Stomach (tissue), 8 donors: ENCODE measurements at regions not wholly inside any gene's neighbourhood (a gene's known extent, or its start where the extent isn't known, plus 50 kb on each side); places are given as distances from the start of the nearest gene placed in this dataset.

Experiments
- DNase-seq, 2 donors: peaks; one replicate each; pipeline versions ENCODE4 v3.0.0 to v3.0.0-alpha.2; 2013 to 2019
- H3K27ac ChIP-seq, 5 donors: fragments of 200-600 bp in 4 of 5; sonication (generic) in 4 of 5; one replicate each; pipeline ENCODE4 v1.5.1; 2013 to 2019; ENCODE audit warnings: mild to moderate bottlenecking in 1 of 5, moderate library complexity in 1 of 5
- H3K27me3 ChIP-seq, 3 donors: fragments of 200-600 bp; sonication (generic); one replicate each; pipeline ENCODE4 v1.5.1; 2017 to 2019; ENCODE audit warnings: mixed run types in 1 of 3
- H3K36me3 ChIP-seq, 4 donors: fragments of 200-600 bp; sonication (generic); 1 replicate in 3 of 4; 2 replicates in 1 of 4; pipeline ENCODE4 v1.5.1; 2016 to 2019
- H3K4me1 ChIP-seq, 4 donors: fragments of 200-600 bp; sonication (generic); one replicate each; pipeline ENCODE4 v1.5.1; 2016 to 2019
- H3K4me3 ChIP-seq, 4 donors: fragments of 200-600 bp; sonication (generic) in 3 of 4; one replicate each; pipeline ENCODE4 v1.5.1; 2016 to 2019; ENCODE audit warnings: mild to moderate bottlenecking in 1 of 4
- H3K9me3 ChIP-seq, 4 donors: fragments of 200-600 bp; sonication (generic); one replicate each; pipeline ENCODE4 v1.5.1; 2016 to 2019
- CTCF ChIP-seq, 7 experiments: fragments of 450-650 bp in 4 of 7; fragments of 200-600 bp in 3 of 7; sonication (generic) in 3 of 7; IDR thresholded peaks; one replicate each; pipeline ENCODE4 v1.5.1; 2016 to 2019; ENCODE audit warnings: antibody characterized with exemption in 7 of 7, control low read depth in 2 of 7, mild to moderate bottlenecking in 1 of 7
- EP300 ChIP-seq: sonication (generic); formaldehyde crosslinking; IDR thresholded peaks from one replicate; pipeline ENCODE4 v1.6.1; 2017; ENCODE audit warnings: antibody characterized with exemption
- POLR2A ChIP-seq, 4 donors: fragments of 450-650 bp; IDR thresholded peaks; one replicate each; pipeline ENCODE4 v1.6.1; 2016; ENCODE audit warnings: antibody characterized with exemption in 4 of 4, control low read depth in 2 of 4, mild to moderate bottlenecking in 1 of 4, moderate library complexity in 1 of 4
- POLR2AphosphoS5 ChIP-seq, 3 donors: sonication (generic); formaldehyde crosslinking; IDR thresholded peaks; one replicate each; pipeline ENCODE4 v1.6.1; 2016; ENCODE audit warnings: antibody characterized with exemption in 3 of 3
- WGBS, 5 donors: extraction: QIAGEN DNeasy Blood & Tissue Kit in 3 of 5; methylation state at CpG; one replicate each; pipeline versions ENCODE4 v1.1.5 to v1.1.7; 2013 to 2018; 5-methylcytosine and 5-hydroxymethylcytosine counted together
- intact Hi-C: fragments of 100-400 bp; cut with DNase I; formaldehyde crosslinking; loops from one replicate; pipeline ENCODE4 v1.15.1; 2023; ENCODE audit warnings: low total_unique reads
- donor health status: healthy with polysubstance abuse.
- donor health status: Bipolar disorder and iron deficiency.
- donor health status: healthy.

DNA sequence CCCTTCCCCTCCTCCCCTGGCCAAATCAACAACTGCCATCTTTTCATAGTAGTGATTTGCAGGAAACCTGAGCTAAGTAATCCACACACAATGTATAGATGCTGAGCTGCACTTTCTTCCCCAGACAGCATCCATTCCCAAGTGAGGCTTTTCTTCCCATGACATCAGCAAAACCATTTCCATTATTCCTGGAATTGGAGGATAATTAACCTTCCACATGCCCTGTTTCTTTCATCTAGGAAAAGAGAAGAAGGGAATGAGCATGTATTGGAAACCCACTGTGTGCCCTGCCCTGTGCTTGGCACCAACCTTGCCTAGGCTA is 268.0 kb downstream of the ZSWIM6 start:
- DNase-seq = no peak
- Histone ChIP-seq H3K9me3 (no peaks in the 10 kb centered on the region), H3K4me3 (no peak overlapping the region), H3K27me3 (no peaks in the 10 kb centered on the region), H3K36me3 (no peaks in the 10 kb centered on the region), H3K4me1 (peaks cover 0 to 28% (median 15%) of the 10 kb centered on the region in 4 donors), H3K27ac (no peak overlapping the region)
- TF ChIP-seq POLR2A (IDR thresholded peaks at IDR 0.05) = no peak
- no peak for TF ChIP-seq EP300
- no peak for TF ChIP-seq POLR2AphosphoS5 (IDR thresholded peaks at IDR 0.05)
- TF ChIP-seq CTCF (IDR thresholded peaks at IDR 0.05) = no peak
- intact Hi-C loops = no loop called here

GRCh38 chr5:61600945-61601511 is 269.0 kb downstream of the ZSWIM6 start:
- DNase-seq = peak in 1 of 2 donors; percentile 47
- intact Hi-C loops = no loop called here
- peaks cover 0 to 28% (median 15%) of the 10 kb centered on the region in 4 donors for H3K4me1 ChIP-seq
- H3K27ac ChIP-seq = no peak overlapping the region
- H3K4me3 ChIP-seq = no peak overlapping the region
- TF ChIP-seq POLR2A (IDR thresholded peaks at IDR 0.05) (no peak), EP300 (no peak), POLR2AphosphoS5 (IDR thresholded peaks at IDR 0.05) (no peak), CTCF (IDR thresholded peaks at IDR 0.05) (no peak)
- H3K36me3 ChIP-seq = no peaks in the 10 kb centered on the region
- WGBS, 5 donors = 81 to 88% (median 87%) methylated on average over 5 of the region's 5 CpGs
- no peaks in the 10 kb centered on the region for H3K9me3 ChIP-seq
- no peaks in the 10 kb centered on the region for H3K27me3 ChIP-seq

GRCh38 chr5:61603211-61603908 is 271.3 kb downstream of the ZSWIM6 start:
- no peaks in the 10 kb centered on the region for H3K9me3 ChIP-seq
- no peaks in the 10 kb centered on the region for H3K27me3 ChIP-seq
- DNase-seq = peak in 1 of 2 donors; percentile 59
- H3K27ac ChIP-seq = no peak overlapping the region
- no peaks in the 10 kb centered on the region for H3K36me3 ChIP-seq
- intact Hi-C loops = no loop called here
- WGBS, 5 donors = 50 to 64% (median 59%) methylated on average over 6 of the region's 6 CpGs
- peaks cover 0 to 28% (median 15%) of the 10 kb centered on the region in 4 donors for H3K4me1 ChIP-seq
- H3K4me3 ChIP-seq = no peak overlapping the region
- TF ChIP-seq POLR2A (IDR thresholded peaks at IDR 0.05) (no peak), EP300 (no peak), POLR2AphosphoS5 (IDR thresholded peaks at IDR 0.05) (no peak), CTCF (IDR thresholded peaks at IDR 0.05) (no peak)

DNA sequence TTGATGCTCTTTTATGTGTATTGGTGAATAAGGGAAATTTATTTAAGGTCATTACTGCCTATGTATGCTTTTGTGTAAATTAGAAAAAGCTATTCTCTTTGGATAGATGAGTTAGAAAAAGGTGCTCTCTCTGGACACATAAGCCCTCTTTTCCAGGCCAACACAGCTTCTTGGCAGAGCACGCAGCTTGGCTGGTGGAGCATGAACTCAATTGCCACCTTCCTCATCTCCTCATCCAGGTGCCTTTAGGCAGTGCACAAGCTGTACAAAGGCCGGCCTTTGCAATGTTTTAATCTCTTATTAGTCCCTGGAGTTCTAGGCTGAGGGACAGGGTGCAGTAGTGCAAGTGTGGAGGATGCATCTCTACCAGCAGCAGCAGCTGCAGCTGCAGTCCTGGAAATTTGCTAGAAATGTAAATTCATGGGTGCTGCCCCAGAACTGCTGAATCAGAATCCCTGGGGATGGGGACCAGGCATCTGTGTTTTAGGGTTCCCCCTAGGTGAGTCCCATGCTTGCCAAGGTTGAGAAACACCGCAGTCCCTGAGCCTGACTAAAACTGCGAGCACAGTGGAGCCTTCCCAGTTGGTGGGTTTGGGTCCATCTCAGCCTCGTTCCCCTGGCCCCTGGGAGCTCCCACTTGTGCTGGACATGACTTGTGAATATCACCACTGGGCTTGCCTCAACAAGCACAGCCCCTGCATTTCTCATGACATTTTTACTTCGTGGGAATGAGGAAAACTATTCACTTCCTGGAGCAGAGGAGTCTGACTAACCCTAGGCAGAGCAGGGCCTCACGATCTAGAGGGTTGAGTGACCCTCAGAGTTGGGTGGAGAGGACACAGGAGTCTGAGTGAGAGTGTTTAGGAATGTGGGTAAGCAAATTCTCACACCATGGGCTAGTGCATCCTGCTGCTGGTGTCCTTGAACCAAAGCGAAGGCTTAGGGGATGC is 272.3 kb downstream of the ZSWIM6 start:
- no peaks in the 10 kb centered on the region for H3K36me3 ChIP-seq
- TF ChIP-seq POLR2A (IDR thresholded peaks at IDR 0.05) = no peak
- TF ChIP-seq POLR2AphosphoS5 (IDR thresholded peaks at IDR 0.05) = no peak
- TF ChIP-seq CTCF (IDR thresholded peaks at IDR 0.05) = no peak
- TF ChIP-seq EP300 = no peak
- no peak for DNase-seq
- no peaks in the 10 kb centered on the region for H3K27me3 ChIP-seq
- intact Hi-C loops = no loop called here
- no peak overlapping the region for H3K27ac ChIP-seq
- 77 to 84% (median 81%) methylated on average over 8 of the region's 8 CpGs for WGBS, 5 donors
- H3K9me3 ChIP-seq = no peaks in the 10 kb centered on the region
- H3K4me1 ChIP-seq = peaks cover 0 to 26% (median 14%) of the 10 kb centered on the region in 4 donors
- no peak overlapping the region for H3K4me3 ChIP-seq
